ENCODE measurements at regions not wholly inside any gene's neighbourhood (a gene's known extent, or its start where the extent isn't known, plus 50 kb on each side); places are given as distances from the start of the nearest gene placed in this dataset.

DNA sequence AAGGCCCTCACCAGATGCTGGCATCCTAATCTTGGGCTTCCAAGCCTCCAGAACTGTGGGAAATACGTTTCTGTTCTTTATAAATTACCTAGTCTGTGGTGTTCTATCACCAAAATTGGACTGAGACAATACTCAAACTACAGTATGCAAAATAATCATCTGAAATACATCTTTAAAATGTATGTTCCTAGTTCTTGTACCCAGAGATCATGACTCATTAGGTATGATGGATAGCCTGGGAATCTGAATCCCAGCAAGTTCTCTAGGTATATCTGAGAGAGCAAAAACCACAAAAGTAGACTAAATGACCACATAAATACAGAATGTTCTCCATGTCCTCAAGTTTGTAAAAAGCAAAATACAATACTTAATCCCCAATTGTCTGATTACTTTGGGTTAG is 166.3 kb downstream of the YIPF5 start:
- DNase-seq (ENCODE audit: low spot score), result no peak
- H3K4me1 ChIP-seq (replicated peaks), result no peaks in the 10 kb centered on the region
- no peak overlapping the region for H3K27ac ChIP-seq
- H3K27me3 ChIP-seq (replicated peaks; ENCODE audit: insufficient read depth), result no peaks in the 10 kb centered on the region
- no peaks in the 10 kb centered on the region for H3K9me3 ChIP-seq
- no peaks in the 10 kb centered on the region for H3K36me3 ChIP-seq
- TF ChIP-seq POLR2AphosphoS5 (IDR thresholded peaks at IDR 0.05), result no peak
- TF ChIP-seq POLR2A (IDR thresholded peaks at IDR 0.05), result no peak
- intact Hi-C loops (cut with DNase I), result no loop called here
- WGBS, result 50% methylated on average over 1 of the region's 1 CpG
- H3K4me3 ChIP-seq, result no peak overlapping the region

- 89% methylated on average over 1 of the region's 1 CpG for WGBS
- no peak for DNase-seq (ENCODE audit: low spot score)
- Histone ChIP-seq H3K36me3 (no peaks in the 10 kb centered on the region), H3K4me3 (no peak overlapping the region), H3K27ac (no peak overlapping the region), H3K4me1 (replicated peaks) (no peaks in the 10 kb centered on the region), H3K27me3 (replicated peaks; ENCODE audit: insufficient read depth) (no peaks in the 10 kb centered on the region), H3K9me3 (no peaks in the 10 kb centered on the region)
- TF ChIP-seq POLR2A (IDR thresholded peaks at IDR 0.05) (no peak), POLR2AphosphoS5 (IDR thresholded peaks at IDR 0.05) (no peak)
- TF ChIP-seq, protein P1, sequence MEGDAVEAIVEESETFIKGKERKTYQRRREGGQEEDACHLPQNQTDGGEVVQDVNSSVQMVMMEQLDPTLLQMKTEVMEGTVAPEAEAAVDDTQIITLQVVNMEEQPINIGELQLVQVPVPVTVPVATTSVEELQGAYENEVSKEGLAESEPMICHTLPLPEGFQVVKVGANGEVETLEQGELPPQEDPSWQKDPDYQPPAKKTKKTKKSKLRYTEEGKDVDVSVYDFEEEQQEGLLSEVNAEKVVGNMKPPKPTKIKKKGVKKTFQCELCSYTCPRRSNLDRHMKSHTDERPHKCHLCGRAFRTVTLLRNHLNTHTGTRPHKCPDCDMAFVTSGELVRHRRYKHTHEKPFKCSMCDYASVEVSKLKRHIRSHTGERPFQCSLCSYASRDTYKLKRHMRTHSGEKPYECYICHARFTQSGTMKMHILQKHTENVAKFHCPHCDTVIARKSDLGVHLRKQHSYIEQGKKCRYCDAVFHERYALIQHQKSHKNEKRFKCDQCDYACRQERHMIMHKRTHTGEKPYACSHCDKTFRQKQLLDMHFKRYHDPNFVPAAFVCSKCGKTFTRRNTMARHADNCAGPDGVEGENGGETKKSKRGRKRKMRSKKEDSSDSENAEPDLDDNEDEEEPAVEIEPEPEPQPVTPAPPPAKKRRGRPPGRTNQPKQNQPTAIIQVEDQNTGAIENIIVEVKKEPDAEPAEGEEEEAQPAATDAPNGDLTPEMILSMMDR (IDR thresholded peaks at IDR 0.05), result no peak
- intact Hi-C loops (cut with DNase I), result no loop called here
Measured at GRCh38 chr5:144004751-144005150, 165.7 kb downstream of the YIPF5 start.

DNA sequence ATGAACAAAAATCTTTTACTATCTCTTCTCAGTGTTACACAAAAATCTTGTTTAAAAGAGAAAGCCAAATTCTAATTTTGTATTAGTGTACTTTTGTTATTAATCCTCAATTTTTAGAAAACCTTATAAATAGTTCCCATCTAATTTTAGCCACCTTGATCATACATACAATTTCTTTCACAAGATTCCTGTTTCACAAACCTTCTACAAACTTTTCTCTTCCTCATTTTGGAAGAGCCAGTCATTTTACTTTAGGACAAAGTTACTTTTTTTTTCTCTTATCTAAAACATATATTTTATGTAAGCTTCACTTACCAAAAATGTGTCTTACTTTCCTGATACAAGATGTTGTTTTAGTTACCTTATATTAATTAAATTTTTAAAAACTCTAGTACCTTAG is 161.3 kb downstream of the YIPF5 start:
- no peak for DNase-seq (ENCODE audit: low spot score)
- TF ChIP-seq POLR2AphosphoS5 (IDR thresholded peaks at IDR 0.05) (no peak), POLR2A (IDR thresholded peaks at IDR 0.05) (no peak)
- TF ChIP-seq, protein P1 (IDR thresholded peaks at IDR 0.05), result no peak
- Histone ChIP-seq H3K27me3 (replicated peaks; ENCODE audit: insufficient read depth) (no peaks in the 10 kb centered on the region), H3K9me3 (no peaks in the 10 kb centered on the region), H3K36me3 (no peaks in the 10 kb centered on the region), H3K4me3 (no peak overlapping the region), H3K27ac (no peak overlapping the region), H3K4me1 (replicated peaks) (no peaks in the 10 kb centered on the region)
- intact Hi-C loops (cut with DNase I), result no loop called here

GRCh38 chr5:144011388-144011787 is 159.1 kb downstream of the YIPF5 start:
- H3K4me1 ChIP-seq (replicated peaks), result no peaks in the 10 kb centered on the region
- H3K4me3 ChIP-seq, result no peak overlapping the region
- no peaks in the 10 kb centered on the region for H3K36me3 ChIP-seq
- H3K27ac ChIP-seq, result no peak overlapping the region
- no peaks in the 10 kb centered on the region for H3K9me3 ChIP-seq
- intact Hi-C loops (cut with DNase I), result no loop called here
- no peak for DNase-seq (ENCODE audit: low spot score)
- TF ChIP-seq POLR2AphosphoS5 (IDR thresholded peaks at IDR 0.05), result no peak
- TF ChIP-seq POLR2A (IDR thresholded peaks at IDR 0.05), result no peak
- TF ChIP-seq, protein P1 (IDR thresholded peaks at IDR 0.05), result no peak
- H3K27me3 ChIP-seq (replicated peaks; ENCODE audit: insufficient read depth), result no peaks in the 10 kb centered on the region

DNA sequence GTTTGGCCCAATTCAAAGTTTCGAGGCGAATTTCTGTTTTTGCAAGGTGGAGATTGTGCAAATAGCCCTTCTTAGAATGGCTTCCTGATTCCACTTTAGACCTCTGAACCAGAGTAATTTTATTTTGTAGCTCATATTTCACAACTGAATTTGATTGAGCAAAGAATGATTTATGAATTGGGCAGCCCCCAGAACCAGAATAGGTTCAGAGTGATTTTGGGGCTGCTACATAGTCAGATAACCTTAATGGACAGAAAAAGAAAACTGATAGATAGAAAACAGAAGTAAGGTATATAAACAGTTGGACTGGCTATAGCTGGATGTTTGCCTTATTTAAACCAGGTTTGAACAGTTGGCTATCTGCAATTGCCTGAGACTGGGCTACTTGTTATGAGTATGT is 156.6 kb downstream of the YIPF5 start:
- no peaks in the 10 kb centered on the region for H3K4me1 ChIP-seq (replicated peaks)
- no peak overlapping the region for H3K4me3 ChIP-seq
- WGBS, result 96% methylated on average over 2 of the region's 2 CpGs
- no peak overlapping the region for H3K27ac ChIP-seq
- no peaks in the 10 kb centered on the region for H3K36me3 ChIP-seq
- DNase-seq (ENCODE audit: low spot score), result no peak
- no peaks in the 10 kb centered on the region for H3K9me3 ChIP-seq
- intact Hi-C loops (cut with DNase I), result no loop called here
- H3K27me3 ChIP-seq (replicated peaks; ENCODE audit: insufficient read depth), result no peaks in the 10 kb centered on the region
- TF ChIP-seq POLR2AphosphoS5 (IDR thresholded peaks at IDR 0.05) (no peak), POLR2A (IDR thresholded peaks at IDR 0.05) (no peak)
- TF ChIP-seq, protein P1 (IDR thresholded peaks at IDR 0.05), result no peak

All from prostate gland (tissue), 2 donors.